H9 (cell line): ENCODE measurements at regions not wholly inside any gene's neighbourhood (a gene's known extent, or its start where the extent isn't known, plus 50 kb on each side); places are given as distances from the start of the nearest gene placed in this dataset.

Experiments
- DNase-seq: peaks from one replicate; pipeline ENCODE4 v3.0.0-alpha.2; 2017
- H2AFZ ChIP-seq: one replicate; pipeline ENCODE4 v1.6.1; 2013; ENCODE audit warnings: mild to moderate bottlenecking, low read length, control low read depth, moderate library complexity
- H2AK5ac ChIP-seq: 2 replicates; pipeline ENCODE4 v1.6.1; 2013; ENCODE audit warnings: low read length, control low read depth, mixed read lengths; ENCODE audit not compliant: insufficient read length
- H2BK120ac ChIP-seq: one replicate; pipeline ENCODE4 v1.6.1; 2013; ENCODE audit warnings: low read depth, mild to moderate bottlenecking, low read length, control low read depth, inconsistent platforms; ENCODE audit not compliant: poor library complexity, severe bottlenecking
- H2BK12ac ChIP-seq: 2 replicates; pipeline ENCODE4 v1.6.1; 2013; ENCODE audit warnings: low read length, control low read depth, mixed read lengths, low read depth; ENCODE audit not compliant: insufficient read length
- H2BK15ac ChIP-seq: 2 replicates; pipeline ENCODE4 v1.6.1; 2013; ENCODE audit warnings: low read depth, low read length, control low read depth
- H2BK20ac ChIP-seq: one replicate; pipeline ENCODE4 v1.6.1; 2013; ENCODE audit warnings: low read depth, mild to moderate bottlenecking, low read length, control low read depth, inconsistent platforms; ENCODE audit not compliant: poor library complexity, severe bottlenecking
- H2BK5ac ChIP-seq: 2 replicates; pipeline ENCODE4 v1.6.1; 2013; ENCODE audit warnings: low read length, control low read depth, mixed read lengths; ENCODE audit not compliant: insufficient read length
- H3K14ac ChIP-seq: 2 replicates; pipeline ENCODE4 v1.6.1; 2013; ENCODE audit warnings: low read length, control low read depth; ENCODE audit not compliant: insufficient read depth
- H3K18ac ChIP-seq: 2 replicates; pipeline ENCODE4 v1.6.1; 2013; ENCODE audit warnings: low read depth, mild to moderate bottlenecking, mixed read lengths, low read length, control low read depth; ENCODE audit not compliant: insufficient read length
- H3K23ac ChIP-seq: 2 replicates; pipeline ENCODE4 v1.6.1; 2013; ENCODE audit warnings: low read length, control low read depth, mixed read lengths, low read depth; ENCODE audit not compliant: insufficient read length
- H3K23me2 ChIP-seq: 2 replicates; pipeline ENCODE4 v1.6.1; 2013; ENCODE audit warnings: low read depth, mild to moderate bottlenecking, mixed read lengths, low read length, control low read depth; ENCODE audit not compliant: insufficient read length, poor library complexity, severe bottlenecking
- H3K27ac ChIP-seq: 2 replicates; pipeline ENCODE4 v1.5.1; 2013; ENCODE audit warnings: low read length, control low read depth, mixed read lengths, low read depth; ENCODE audit not compliant: insufficient read length
- H3K27me3 ChIP-seq: 2 replicates; pipeline ENCODE4 v1.6.1; 2013; ENCODE audit warnings: low read length, control low read depth, inconsistent platforms; ENCODE audit not compliant: insufficient read depth
- H3K4ac ChIP-seq: 2 replicates; pipeline ENCODE4 v1.6.1; 2013; ENCODE audit warnings: low read depth, mild to moderate bottlenecking, control low read depth, inconsistent platforms, low read length, moderate library complexity
- H3K4me1 ChIP-seq: 2 replicates; pipeline ENCODE4 v1.6.1; 2013; ENCODE audit warnings: low read length, control low read depth, inconsistent platforms; ENCODE audit not compliant: insufficient read depth
- H3K4me2 ChIP-seq: 2 replicates; pipeline ENCODE4 v1.6.1; 2013; ENCODE audit warnings: low read length, control low read depth, mixed read lengths; ENCODE audit not compliant: insufficient read length, insufficient read depth
- H3K56ac ChIP-seq: 2 replicates; pipeline ENCODE4 v1.6.1; 2013; ENCODE audit warnings: low read depth, mild to moderate bottlenecking, mixed read lengths, low read length, control low read depth; ENCODE audit not compliant: insufficient read length
- H3K79me1 ChIP-seq: 2 replicates; pipeline ENCODE4 v1.6.1; 2013; ENCODE audit warnings: low read depth, mild to moderate bottlenecking, moderate library complexity, low read length, control low read depth, inconsistent platforms; ENCODE audit not compliant: insufficient read depth, poor library complexity, severe bottlenecking
- H3K79me2 ChIP-seq: 2 replicates; pipeline ENCODE4 v1.6.1; 2013; ENCODE audit warnings: low read length, control low read depth, inconsistent platforms; ENCODE audit not compliant: insufficient read depth
- H3K9ac ChIP-seq: 2 replicates; pipeline ENCODE4 v1.6.1; 2013; ENCODE audit warnings: low read length, control low read depth, mixed read lengths; ENCODE audit not compliant: insufficient read length; ENCODE audit errors: extremely low read depth
- H3K9me3 ChIP-seq: one replicate; pipeline ENCODE4 v1.6.1; 2013; ENCODE audit warnings: low read depth, low read length, inconsistent platforms; ENCODE audit not compliant: control insufficient read depth
- H3T11ph ChIP-seq: one replicate; pipeline ENCODE4 v1.6.1; 2013; ENCODE audit warnings: mild to moderate bottlenecking, low read length, control low read depth, inconsistent platforms
- H4K20me1 ChIP-seq: one replicate; pipeline ENCODE4 v1.6.1; 2013; ENCODE audit not compliant: control insufficient read depth, insufficient read length, insufficient read depth
- H4K5ac ChIP-seq: 2 replicates; pipeline ENCODE4 v1.6.1; 2013; ENCODE audit warnings: low read depth, mild to moderate bottlenecking, mixed read lengths, low read length, control low read depth; ENCODE audit not compliant: insufficient read length
- H4K8ac ChIP-seq: replicated peaks from 2 replicates; pipeline ENCODE4 v1.6.1; 2013; ENCODE audit warnings: low read length, control low read depth, mixed read lengths, low read depth; ENCODE audit not compliant: insufficient read length
- H4K91ac ChIP-seq: 2 replicates; pipeline ENCODE4 v1.6.1; 2013; ENCODE audit warnings: low read depth, mild to moderate bottlenecking, moderate library complexity, mixed read lengths, low read length, control low read depth; ENCODE audit not compliant: insufficient read length
- H3K27ac Mint-ChIP-seq, 3 experiments: 2 replicates in 2 of 3; 3 replicates in 1 of 3; pipeline ENCODE4 v1.8.0; 2020 to 2021; ENCODE audit warnings: mixed read lengths in 3 of 3, mild to moderate bottlenecking in 1 of 3, moderate library complexity in 1 of 3
- H3K27me3 Mint-ChIP-seq: 2 replicates; pipeline ENCODE4 v1.8.0; 2021; ENCODE audit warnings: low read depth, mild to moderate bottlenecking, moderate library complexity, mixed read lengths
- H3K36me3 Mint-ChIP-seq, 3 experiments: 2 replicates in 2 of 3; 3 replicates in 1 of 3; pipeline ENCODE4 v1.8.0; 2020 to 2021; ENCODE audit warnings: low read depth in 3 of 3, mixed read lengths in 3 of 3; ENCODE audit not compliant: insufficient read depth in 1 of 3
- H3K4me1 Mint-ChIP-seq, 2 experiments: 2 replicates each; pipeline ENCODE4 v1.8.0; 2020; ENCODE audit warnings: mixed read lengths in 2 of 2
- H3K4me3 Mint-ChIP-seq, 2 experiments: 2 replicates in 1 of 2; 3 replicates in 1 of 2; pipeline ENCODE4 v1.8.0; 2020 to 2021; ENCODE audit warnings: mild to moderate bottlenecking in 2 of 2, mixed read lengths in 2 of 2, moderate library complexity in 1 of 2
- H3K9me3 Mint-ChIP-seq, 2 experiments: 2 replicates in 1 of 2; 3 replicates in 1 of 2; pipeline ENCODE4 v1.8.0; 2020; ENCODE audit warnings: mild to moderate bottlenecking in 2 of 2, mixed read lengths in 2 of 2, moderate library complexity in 1 of 2
- WGBS: extraction: QIAGEN DNeasy Blood & Tissue Kit; methylation state at CpG from one replicate; pipeline ENCODE4 v1.1.7; 2013; ENCODE audit warnings: missing lambda C conversion rate, low lambda C conversion rate, mixed read lengths; ENCODE audit not compliant: insufficient read length; ENCODE audit errors: extremely low coverage; 5-methylcytosine and 5-hydroxymethylcytosine counted together
- TF ChIP-seq, protein P1 (sequence below): fragments of 200-600 bp; sonication (generic); conservative IDR thresholded peaks from 3 replicates; pipeline ENCODE4 v1.8.0; 2021; ENCODE audit warnings: antibody characterized with exemption, mild to moderate bottlenecking

DNA sequence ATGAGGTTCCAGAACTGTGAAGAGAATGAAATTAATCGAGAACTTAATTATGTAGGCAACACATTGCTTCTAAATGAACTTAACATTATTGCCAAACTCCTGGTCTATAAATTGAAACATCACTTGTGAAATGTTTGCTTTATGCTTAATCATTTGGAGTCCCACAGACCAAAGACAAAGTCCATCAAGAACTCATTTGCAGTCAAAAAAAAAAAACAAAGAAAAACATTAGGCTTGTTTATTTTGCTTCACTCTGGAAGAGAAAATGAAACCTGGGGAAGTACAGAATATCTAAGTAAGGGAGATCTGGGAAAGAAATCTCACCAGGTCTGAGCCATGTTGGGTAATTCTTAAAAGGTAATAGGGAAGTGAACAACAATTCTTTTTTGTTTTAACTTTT lies 1363.5 kb upstream of the DDX18 start:
- TF ChIP-seq, protein P1, sequence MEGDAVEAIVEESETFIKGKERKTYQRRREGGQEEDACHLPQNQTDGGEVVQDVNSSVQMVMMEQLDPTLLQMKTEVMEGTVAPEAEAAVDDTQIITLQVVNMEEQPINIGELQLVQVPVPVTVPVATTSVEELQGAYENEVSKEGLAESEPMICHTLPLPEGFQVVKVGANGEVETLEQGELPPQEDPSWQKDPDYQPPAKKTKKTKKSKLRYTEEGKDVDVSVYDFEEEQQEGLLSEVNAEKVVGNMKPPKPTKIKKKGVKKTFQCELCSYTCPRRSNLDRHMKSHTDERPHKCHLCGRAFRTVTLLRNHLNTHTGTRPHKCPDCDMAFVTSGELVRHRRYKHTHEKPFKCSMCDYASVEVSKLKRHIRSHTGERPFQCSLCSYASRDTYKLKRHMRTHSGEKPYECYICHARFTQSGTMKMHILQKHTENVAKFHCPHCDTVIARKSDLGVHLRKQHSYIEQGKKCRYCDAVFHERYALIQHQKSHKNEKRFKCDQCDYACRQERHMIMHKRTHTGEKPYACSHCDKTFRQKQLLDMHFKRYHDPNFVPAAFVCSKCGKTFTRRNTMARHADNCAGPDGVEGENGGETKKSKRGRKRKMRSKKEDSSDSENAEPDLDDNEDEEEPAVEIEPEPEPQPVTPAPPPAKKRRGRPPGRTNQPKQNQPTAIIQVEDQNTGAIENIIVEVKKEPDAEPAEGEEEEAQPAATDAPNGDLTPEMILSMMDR, result no peak
- H3K79me2 ChIP-seq, result no peaks in the 10 kb centered on the region
- H3K18ac ChIP-seq, result no peak overlapping the region
- no peak overlapping the region for H2BK12ac ChIP-seq
- no peak overlapping the region for H4K8ac ChIP-seq
- Mint-ChIP-seq H3K27me3 (no peaks in the 10 kb centered on the region), H3K4me3 (no peak overlapping the region), H3K9me3 (peaks cover 13 to 15% of the 10 kb centered on the region in 2 experiments; a peak in 4 of 5 replicates), H3K36me3 (peaks cover 0 to 16% (median 0%) of the 10 kb centered on the region in 3 experiments; a peak in 2 of 7 replicates), H3K27ac (no peak overlapping the region), H3K4me1 (no peaks in the 10 kb centered on the region)
- no peaks in the 10 kb centered on the region for H3K4me1 ChIP-seq
- H2BK120ac ChIP-seq, result no peak overlapping the region
- no peak overlapping the region for H4K5ac ChIP-seq
- no peaks in the 10 kb centered on the region for H3K27me3 ChIP-seq
- H3K79me1 ChIP-seq, result no peaks in the 10 kb centered on the region
- H2BK20ac ChIP-seq, result no peak overlapping the region
- H4K20me1 ChIP-seq, result no peaks in the 10 kb centered on the region
- no peaks in the 10 kb centered on the region for H3K9me3 ChIP-seq
- no peak overlapping the region for H3K4ac ChIP-seq
- H3K23ac ChIP-seq, result no peak overlapping the region
- no peak overlapping the region for H3K14ac ChIP-seq
- WGBS, result no CpG with 5 or more reads among the region's 1 CpG
- H3K23me2 ChIP-seq, result no peaks in the 10 kb centered on the region
- H2BK15ac ChIP-seq, result no peak overlapping the region
- no peak overlapping the region for H2AK5ac ChIP-seq
- H3K27ac ChIP-seq, result no peak overlapping the region
- no peak overlapping the region for H3K9ac ChIP-seq
- no peak overlapping the region for H3K56ac ChIP-seq
- H3T11ph ChIP-seq, result no peak overlapping the region
- H2AFZ ChIP-seq, result no peak overlapping the region
- DNase-seq, result no peak
- no peak overlapping the region for H2BK5ac ChIP-seq
- no peak overlapping the region for H4K91ac ChIP-seq
- H3K4me2 ChIP-seq, result no peak overlapping the region
